H54 (cell line): ENCODE measurements at regions not wholly inside any gene's neighbourhood (a gene's known extent, or its start where the extent isn't known, plus 50 kb on each side); places are given as distances from the start of the nearest gene placed in this dataset.
A peak's percentile ranks its signal among the peaks of the same experiment; 100 is the strongest.

Experiments used
- DNase-seq: peaks from one replicate; pipeline ENCODE4 v3.0.0; 2011; ENCODE audit warnings: low spot score, mixed read lengths; ENCODE audit not compliant: insufficient read length
- FAIRE-seq: peaks from 3 replicates; lab custom pipeline; 2011; peaks lifted over from hg19 to GRCh38; lab: Jason Lieb, UNC
- POLR2A ChIP-seq: IDR thresholded peaks from 2 replicates; pipeline ENCODE4 v1.6.1; 2011; ENCODE audit warnings: low read depth, mild to moderate bottlenecking, low read length

- FAIRE-seq, result no peak
- no peak for DNase-seq
- TF ChIP-seq POLR2A, result no peak
Observed at GRCh38 chr12:30218073-30218472, 434.3 kb upstream of the TMTC1 start.

- DNase-seq, result no peak
- TF ChIP-seq POLR2A, result no peak
- FAIRE-seq, result no peak
Observed at GRCh38 chr12:30213166-30213565, 429.4 kb upstream of the TMTC1 start.

- no peak for DNase-seq
- FAIRE-seq, result no peak
Observed at GRCh38 chr12:30211743-30212142, 428.0 kb upstream of the TMTC1 start.

GRCh38 chr12:30203981-30204380 is 420.2 kb upstream of the TMTC1 start:
- no peak for TF ChIP-seq POLR2A
- FAIRE-seq (no peak), DNase-seq (no peak)

More at GRCh38 chr12:30211743-30212142, 428.0 kb upstream of the TMTC1 start:
- TF ChIP-seq POLR2A, result no peak

GRCh38 chr12:30202521-30203254 is 418.9 kb upstream of the TMTC1 start:
- no peak for FAIRE-seq
- TF ChIP-seq POLR2A, result no peak
- DNase-seq, result no peak

- no peak for TF ChIP-seq POLR2A
- no peak for FAIRE-seq
- no peak for DNase-seq
Observed at GRCh38 chr12:30201301-30202160, 417.8 kb upstream of the TMTC1 start.

- TF ChIP-seq POLR2A, result no peak
- FAIRE-seq, result no peak
- no peak for DNase-seq
Observed at GRCh38 chr12:30200864-30201263, 417.1 kb upstream of the TMTC1 start.

GRCh38 chr12:30197392-30198057 is 413.8 kb upstream of the TMTC1 start:
- peak; percentile 12 for DNase-seq
- no peak for FAIRE-seq
- no peak for TF ChIP-seq POLR2A

- FAIRE-seq, result no peak
- DNase-seq, result no peak
- TF ChIP-seq POLR2A, result no peak
Observed at GRCh38 chr12:30191696-30192455, 408.1 kb upstream of the TMTC1 start.

- DNase-seq, result no peak
- FAIRE-seq, result no peak
Observed at GRCh38 chr12:30188602-30189326, 405.0 kb upstream of the TMTC1 start.

GRCh38 chr12:30187426-30187825 is 403.7 kb upstream of the TMTC1 start:
- DNase-seq (no peak), FAIRE-seq (no peak)
- TF ChIP-seq POLR2A, result no peak

More at GRCh38 chr12:30188602-30189326, 405.0 kb upstream of the TMTC1 start:
- no peak for TF ChIP-seq POLR2A

- TF ChIP-seq POLR2A, result no peak
- no peak for FAIRE-seq
- DNase-seq, result no peak
Observed at GRCh38 chr12:30181334-30181733, 397.6 kb upstream of the TMTC1 start.

- FAIRE-seq (no peak), DNase-seq (no peak)
- no peak for TF ChIP-seq POLR2A
Observed at GRCh38 chr12:30180602-30181001, 396.9 kb upstream of the TMTC1 start.
